A549 (cell line): ENCODE measurements at regions not wholly inside any gene's neighbourhood (a gene's known extent, or its start where the extent isn't known, plus 50 kb on each side); places are given as distances from the start of the nearest gene placed in this dataset.

ENCODE experiments used
- CEBPB ChIP-seq, 2 experiments: fragments of >200 bp in 1 of 2; sonication (Bioruptor Twin) in 1 of 2; formaldehyde crosslinking in 1 of 2; IDR thresholded peaks; 2 replicates each; pipeline ENCODE4 v1.6.1; 2012 to 2016
- CHD4 ChIP-seq: fragments of 200-600 bp; sonication (generic); IDR thresholded peaks from 2 replicates; pipeline ENCODE4 v1.6.1; 2016; ENCODE audit warnings: antibody characterized with exemption, mild to moderate bottlenecking, borderline replicate concordance
- CTCF ChIP-seq: fragments of >200 bp; sonication (Bioruptor Twin); formaldehyde crosslinking; IDR thresholded peaks from 3 replicates; pipeline ENCODE4 v1.5.1; 2016
- EHF ChIP-seq: fragments of 250-450 bp; sonication (Bioruptor Pico); IDR thresholded peaks from 2 replicates; pipeline ENCODE4 v1.5.0; 2020; ENCODE audit warnings: mild to moderate bottlenecking
- EP300 ChIP-seq, 2 experiments: fragments of >200 bp; sonication (Bioruptor Twin); formaldehyde crosslinking; IDR thresholded peaks; 2 replicates in 1 of 2; 3 replicates in 1 of 2; pipeline ENCODE4 v1.6.1; 2016 to 2017
- ESRRA ChIP-seq: fragments of 150-350 bp; IDR thresholded peaks from 2 replicates; pipeline ENCODE4 v1.6.1; 2014; ENCODE audit warnings: mild to moderate bottlenecking, low read length, borderline replicate concordance
- FOSL2 ChIP-seq, 2 experiments: fragments of 450-650 bp in 1 of 2; fragments of >200 bp in 1 of 2; sonication (Bioruptor Twin) in 1 of 2; formaldehyde crosslinking; IDR thresholded peaks; 2 replicates each; pipeline versions ENCODE4 v1.5.0 to v1.6.1; 2016 to 2020; ENCODE audit warnings: mild to moderate bottlenecking in 1 of 2, moderate library complexity in 1 of 2
- MAX ChIP-seq: IDR thresholded peaks from 2 replicates; pipeline ENCODE4 v1.6.1; 2012
- POLR2A ChIP-seq: IDR thresholded peaks from 2 replicates; pipeline ENCODE4 v1.6.1; 2012; ENCODE audit warnings: mild to moderate bottlenecking, low read length
- POLR2AphosphoS2 ChIP-seq: conservative IDR thresholded peaks from 2 replicates; pipeline ENCODE4 v1.6.1; 2012; ENCODE audit warnings: low read length, improper control_type of control experiment, inconsistent platforms
- RCOR1 ChIP-seq: fragments of 150-350 bp; IDR thresholded peaks from 2 replicates; pipeline ENCODE4 v1.6.1; 2014; ENCODE audit warnings: antibody characterized with exemption, low read length, low read depth
- RFX5 ChIP-seq: fragments of 450-650 bp; IDR thresholded peaks from 2 replicates; pipeline ENCODE4 v1.7.1; 2014; ENCODE audit warnings: antibody characterized with exemption, mild to moderate bottlenecking, moderate library complexity
- SMC3 ChIP-seq: fragments of >200 bp; sonication (Bioruptor Twin); formaldehyde crosslinking; IDR thresholded peaks from 3 replicates; pipeline ENCODE4 v1.6.1; 2018; ENCODE audit warnings: inconsistent platforms

- TF ChIP-seq CTCF (no peak), ESRRA (no peak), EP300 (IDR thresholded peaks at IDR 0.05) (no peak), RCOR1 (no peak), RFX5 (no peak), POLR2AphosphoS2 (no peak), POLR2A (no peak), SMC3 (no peak), EHF (CRISPR knock-in tag) (no peak), FOSL2 (IDR thresholded peaks at IDR 0.05) (no peak), FOSL2 (CRISPR knock-in tag; IDR thresholded peaks at IDR 0.05) (no peak), MAX (no peak), CEBPB (IDR thresholded peaks at IDR 0.05) (no peak), CHD4 (no peak)
Measured at GRCh38 chr2:184425083-184425482, 173.2 kb upstream of the ZNF804A start.
